Fibroblast of villous mesenchyme (primary cell): ENCODE measurements at regions not wholly inside any gene's neighbourhood (a gene's known extent, or its start where the extent isn't known, plus 50 kb on each side); places are given as distances from the start of the nearest gene placed in this dataset.

Source experiments
- DNase-seq: peaks from one replicate; pipeline ENCODE4 v3.0.0-alpha.2; 2010; ENCODE audit warnings: low read depth
- H3K4me3 ChIP-seq: 2 replicates; pipeline ENCODE4 v1.5.1; 2011; ENCODE audit warnings: low read depth, mild to moderate bottlenecking, low read length
- CTCF ChIP-seq: IDR thresholded peaks from 2 replicates; pipeline ENCODE4 v1.5.1; 2012; ENCODE audit warnings: low read depth, mild to moderate bottlenecking, low read length; ENCODE audit not compliant: insufficient read depth

GRCh38 chr17:5861246-5861645 is 208.9 kb upstream of the WSCD1 start:
- H3K4me3 ChIP-seq: no peak overlapping the region
- no peak for DNase-seq
- no peak for TF ChIP-seq CTCF

GRCh38 chr17:5861854-5862253 is 208.3 kb upstream of the WSCD1 start:
- no peak for DNase-seq
- no peak overlapping the region for H3K4me3 ChIP-seq
- TF ChIP-seq CTCF: no peak

- no peak for DNase-seq
- no peak overlapping the region for H3K4me3 ChIP-seq
- TF ChIP-seq CTCF: no peak
These were observed 207.8 kb upstream of the WSCD1 start for GRCh38 chr17:5862395-5862794.

GRCh38 chr17:5864741-5865657 is 205.2 kb upstream of the WSCD1 start:
- H3K4me3 ChIP-seq: no peak overlapping the region
- no peak for DNase-seq
- no peak for TF ChIP-seq CTCF

GRCh38 chr17:5866978-5867377 is 203.2 kb upstream of the WSCD1 start:
- DNase-seq: no peak
- H3K4me3 ChIP-seq: no peak overlapping the region
- no peak for TF ChIP-seq CTCF

GRCh38 chr17:5869041-5869745 is 201.0 kb upstream of the WSCD1 start:
- no peak for TF ChIP-seq CTCF
- no peak for DNase-seq

More at GRCh38 chr17:5869041-5869745, 201.0 kb upstream of the WSCD1 start:
- H3K4me3 ChIP-seq: no peak overlapping the region
